Loucy (cell line): ENCODE measurements at regions not wholly inside any gene's neighbourhood (a gene's known extent, or its start where the extent isn't known, plus 50 kb on each side); places are given as distances from the start of the nearest gene placed in this dataset.

Experiments
- EZH2phosphoT487 ChIP-seq: fragments of 200-600 bp; IDR thresholded peaks from 2 replicates; pipeline ENCODE4 v1.6.1; 2018; ENCODE audit warnings: antibody characterized with exemption, mild to moderate bottlenecking, moderate library complexity, borderline replicate concordance
- TF ChIP-seq, protein P1 (sequence below): fragments of 200-600 bp; sonication (generic); conservative IDR thresholded peaks from 2 replicates; pipeline ENCODE4 v1.5.1; 2014; ENCODE audit warnings: mild to moderate bottlenecking, antibody characterized with exemption, low read length

DNA sequence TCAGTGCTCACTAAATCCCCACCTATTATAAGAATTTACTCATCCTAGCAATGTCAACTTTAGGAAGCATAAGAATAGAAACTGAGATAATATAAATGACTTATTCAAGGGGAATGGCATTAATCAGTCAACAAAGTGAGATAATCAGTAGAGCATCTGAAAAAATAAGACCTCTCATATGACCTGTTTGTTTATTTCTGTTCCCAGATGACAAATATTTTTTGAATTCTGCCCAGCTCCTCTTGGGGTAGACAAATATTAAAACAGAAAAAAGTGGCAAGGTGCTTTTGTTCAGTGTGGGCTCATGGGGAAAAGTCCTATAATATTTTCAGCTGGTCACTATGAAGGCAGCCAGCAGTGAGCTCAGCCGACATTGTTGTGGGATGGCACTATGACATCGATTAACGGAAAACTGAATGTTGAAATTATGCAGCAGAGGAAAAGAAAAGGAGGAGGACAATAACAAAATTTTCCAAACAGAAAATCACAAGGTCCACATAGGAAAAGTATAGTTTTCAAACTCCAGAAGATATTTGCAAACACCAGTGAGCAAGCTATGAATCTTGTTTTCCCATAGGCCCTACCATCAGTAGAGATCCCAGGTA, 109.6 kb downstream of the ANXA3 start:
- TF ChIP-seq, protein P1, sequence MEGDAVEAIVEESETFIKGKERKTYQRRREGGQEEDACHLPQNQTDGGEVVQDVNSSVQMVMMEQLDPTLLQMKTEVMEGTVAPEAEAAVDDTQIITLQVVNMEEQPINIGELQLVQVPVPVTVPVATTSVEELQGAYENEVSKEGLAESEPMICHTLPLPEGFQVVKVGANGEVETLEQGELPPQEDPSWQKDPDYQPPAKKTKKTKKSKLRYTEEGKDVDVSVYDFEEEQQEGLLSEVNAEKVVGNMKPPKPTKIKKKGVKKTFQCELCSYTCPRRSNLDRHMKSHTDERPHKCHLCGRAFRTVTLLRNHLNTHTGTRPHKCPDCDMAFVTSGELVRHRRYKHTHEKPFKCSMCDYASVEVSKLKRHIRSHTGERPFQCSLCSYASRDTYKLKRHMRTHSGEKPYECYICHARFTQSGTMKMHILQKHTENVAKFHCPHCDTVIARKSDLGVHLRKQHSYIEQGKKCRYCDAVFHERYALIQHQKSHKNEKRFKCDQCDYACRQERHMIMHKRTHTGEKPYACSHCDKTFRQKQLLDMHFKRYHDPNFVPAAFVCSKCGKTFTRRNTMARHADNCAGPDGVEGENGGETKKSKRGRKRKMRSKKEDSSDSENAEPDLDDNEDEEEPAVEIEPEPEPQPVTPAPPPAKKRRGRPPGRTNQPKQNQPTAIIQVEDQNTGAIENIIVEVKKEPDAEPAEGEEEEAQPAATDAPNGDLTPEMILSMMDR, result no peak
- no peak for TF ChIP-seq EZH2phosphoT487
